HCT116 (cell line): ENCODE measurements at regions not wholly inside any gene's neighbourhood (a gene's known extent, or its start where the extent isn't known, plus 50 kb on each side); places are given as distances from the start of the nearest gene placed in this dataset.

ENCODE experiments used
- ATAC-seq: fragments of 200-7000 bp; cut with Tn5 transposase; 2 replicates; pipeline ENCODE4 v1.9.1; 2020; ENCODE audit warnings: mild to moderate bottlenecking, moderate library complexity
- BruUV-seq: library from RNA; stranded (reverse); fragments of 400-500 nt; replicated peaks from 2 replicates; lab custom pipeline; 2021; lab: Mats Ljungman, UMichigan
- CTCF ChIA-PET: fragments of 300-600 bp; sonication (Branson Sonifier 250); formaldehyde crosslinking; loops from one replicate; lab custom pipeline; 2021; ENCODE audit warnings: antibody characterized with exemption; lab: Charles Lee
- POLR2A ChIA-PET: fragments of 300-600, 350-600 bp; sonication (Branson Sonifier 250); formaldehyde crosslinking; loops from one replicate; lab custom pipeline; 2021; ENCODE audit warnings: antibody characterized with exemption; lab: Charles Lee
- RAD21 ChIA-PET, 2 experiments: fragments of 300-600 bp; sonication (Branson Sonifier 250); formaldehyde crosslinking; loops; one replicate each; lab custom pipeline; 2023; ENCODE audit warnings: low total read pairs in 2 of 2; ENCODE audit not compliant: uncharacterized antibody in 2 of 2, unreplicated experiment in 2 of 2, low non-redundant PET in 1 of 2; lab: Charles Lee
- DNase-seq: peaks from one replicate; pipeline ENCODE4 v3.0.0-alpha.2; 2010; ENCODE audit warnings: low read depth, low spot score
- H2AFZ ChIP-seq: fragments of 200-600 bp; shearing (Covaris generic), sonication (generic); 2 replicates; pipeline ENCODE4 v1.6.1; 2017; ENCODE audit warnings: low read depth, mixed run types, mixed read lengths, antibody characterized with exemption, low read length; ENCODE audit not compliant: poor library complexity, severe bottlenecking
- H3K27ac ChIP-seq: 2 replicates; pipeline ENCODE4 v1.5.1; 2012; ENCODE audit warnings: low read depth, low read length
- H3K27me3 ChIP-seq: fragments of 200-600 bp; sonication (generic); 2 replicates; pipeline ENCODE4 v1.6.1; 2016; ENCODE audit warnings: mixed run types, low read length, mixed read lengths; ENCODE audit not compliant: insufficient read depth
- H3K36me3 ChIP-seq, 2 experiments: fragments of 200-500 bp in 1 of 2; fragments of 200-600 bp in 1 of 2; sonication (Bioruptor generic) in 1 of 2; sonication (generic) in 1 of 2; 2 replicates each; pipeline versions ENCODE4 v1.5.1 to v1.6.1; 2014 to 2016; ENCODE audit warnings: low read length in 2 of 2, inconsistent platforms in 1 of 2, mixed read lengths in 1 of 2, mixed run types in 1 of 2; ENCODE audit not compliant: insufficient read depth in 2 of 2, control insufficient read depth in 1 of 2
- H3K4me1 ChIP-seq, 2 experiments: fragments of 200-600 bp in 1 of 2; sonication (generic) in 1 of 2; 2 replicates each; pipeline versions ENCODE4 v1.5.1 to v1.6.1; 2012 to 2017; ENCODE audit warnings: low read length in 2 of 2, inconsistent platforms in 1 of 2, mild to moderate bottlenecking in 1 of 2, mixed read lengths in 1 of 2, mixed run types in 1 of 2, moderate library complexity in 1 of 2; ENCODE audit not compliant: insufficient read depth in 2 of 2, control insufficient read depth in 1 of 2
- H3K4me2 ChIP-seq: fragments of 200-600 bp; sonication (generic); 2 replicates; pipeline ENCODE4 v1.6.1; 2017; ENCODE audit warnings: mixed run types, low read length, mixed read lengths
- H3K4me3 ChIP-seq, 2 experiments: fragments of 200-600 bp in 1 of 2; sonication (generic) in 1 of 2; replicated peaks in 1 of 2; 2 replicates each; pipeline ENCODE4 v1.5.1; 2011 to 2016; ENCODE audit warnings: low read length in 2 of 2, control low read depth in 1 of 2, low read depth in 1 of 2, mild to moderate bottlenecking in 1 of 2, mixed read lengths in 1 of 2, mixed run types in 1 of 2
- H3K79me2 ChIP-seq: fragments of 200-600 bp; sonication (generic); 2 replicates; pipeline ENCODE4 v1.6.1; 2017; ENCODE audit warnings: mild to moderate bottlenecking, mixed run types, low read length, moderate library complexity, mixed read lengths; ENCODE audit not compliant: insufficient read depth
- H3K9ac ChIP-seq: fragments of 200-600 bp; sonication (generic); 2 replicates; pipeline ENCODE4 v1.6.1; 2016; ENCODE audit warnings: low read length, mixed read lengths
- H3K9me2 ChIP-seq: fragments of 200-600 bp; sonication (generic), shearing (Covaris generic); 2 replicates; pipeline ENCODE4 v1.6.1; 2017; ENCODE audit warnings: mixed run types, mild to moderate bottlenecking, moderate library complexity; ENCODE audit not compliant: insufficient read depth
- H3K9me3 ChIP-seq, 2 experiments: fragments of 200-500 bp in 1 of 2; fragments of 200-600 bp in 1 of 2; sonication (Bioruptor generic) in 1 of 2; sonication (generic) in 1 of 2; 2 replicates each; pipeline ENCODE4 v1.6.1; 2014 to 2017; ENCODE audit warnings: low read length in 2 of 2, mixed read lengths in 2 of 2, inconsistent platforms in 1 of 2, low read depth in 1 of 2, mild to moderate bottlenecking in 1 of 2, mixed run types in 1 of 2, moderate library complexity in 1 of 2; ENCODE audit not compliant: control insufficient read depth in 1 of 2, insufficient read depth in 1 of 2
- H4K20me1 ChIP-seq: fragments of 200-600 bp; sonication (generic), shearing (Covaris generic); 2 replicates; pipeline ENCODE4 v1.6.1; 2017; ENCODE audit warnings: mixed run types, mild to moderate bottlenecking, moderate library complexity; ENCODE audit not compliant: insufficient read depth
- CBX3 ChIP-seq: IDR thresholded peaks from 2 replicates; pipeline ENCODE4 v1.6.1; 2012; ENCODE audit warnings: low read depth
- CEBPB ChIP-seq: IDR thresholded peaks from 2 replicates; pipeline ENCODE4 v1.6.1; 2012; ENCODE audit warnings: low read depth
- CTCF ChIP-seq, 3 experiments: fragments of 200-600 bp in 1 of 3; sonication (generic) in 1 of 3; IDR thresholded peaks in 2 of 3; conservative IDR thresholded peaks in 1 of 3; 2 replicates each; pipeline ENCODE4 v1.5.1; 2012 to 2017; ENCODE audit warnings: low read depth in 2 of 3, low read length in 2 of 3, antibody characterized with exemption in 1 of 3, borderline replicate concordance in 1 of 3, control low read depth in 1 of 3, mild to moderate bottlenecking in 1 of 3, mixed read lengths in 1 of 3, mixed run types in 1 of 3, moderate library complexity in 1 of 3; ENCODE audit not compliant: insufficient read depth in 1 of 3
- EGR1 ChIP-seq: IDR thresholded peaks from 2 replicates; pipeline ENCODE4 v1.6.1; 2012; ENCODE audit warnings: low read depth
- ELF1 ChIP-seq: IDR thresholded peaks from 2 replicates; pipeline ENCODE4 v1.6.1; 2012; ENCODE audit warnings: low read depth, borderline replicate concordance
- JUND ChIP-seq: IDR thresholded peaks from 2 replicates; pipeline ENCODE4 v1.6.1; 2012
- POLR2AphosphoS5 ChIP-seq: IDR thresholded peaks from 2 replicates; pipeline ENCODE4 v1.6.1; 2011; ENCODE audit warnings: mild to moderate bottlenecking, low read depth, low read length, moderate library complexity
- REST ChIP-seq: IDR thresholded peaks from 2 replicates; pipeline ENCODE4 v1.6.1; 2012; ENCODE audit warnings: low read depth
- SIN3A ChIP-seq: IDR thresholded peaks from 2 replicates; pipeline ENCODE4 v1.6.1; 2012; ENCODE audit warnings: low read depth
- SRF ChIP-seq: IDR thresholded peaks from 2 replicates; pipeline ENCODE4 v1.6.1; 2012; ENCODE audit warnings: low read depth
- YY1 ChIP-seq: IDR thresholded peaks from 2 replicates; pipeline ENCODE4 v1.6.1; 2011; ENCODE audit warnings: low read length, low read depth, moderate library complexity, mild to moderate bottlenecking; ENCODE audit not compliant: insufficient replicate concordance; ENCODE audit errors: extremely low read depth
- ZBTB33 ChIP-seq: IDR thresholded peaks from 2 replicates; pipeline ENCODE4 v1.6.1; 2011; ENCODE audit warnings: mild to moderate bottlenecking, low read length, moderate library complexity; ENCODE audit not compliant: insufficient replicate concordance; ENCODE audit errors: extremely low read depth
- ZFX ChIP-seq: fragments of 450-650 bp; IDR thresholded peaks from 2 replicates; pipeline ENCODE4 v1.6.1; 2017
- ZNF274 ChIP-seq: fragments of 200-500 bp; sonication (Bioruptor generic); IDR thresholded peaks from 2 replicates; pipeline ENCODE4 v1.6.1; 2014; ENCODE audit warnings: mild to moderate bottlenecking, low read depth, low read length, inconsistent platforms
- intact Hi-C: fragments of 100-400 bp; cut with micrococcal nuclease; formaldehyde crosslinking; loops from 2 replicates; pipeline ENCODE4 v1.10.0; 2022
- TF ChIP-seq, protein P1 (sequence below): IDR thresholded peaks from 2 replicates; pipeline ENCODE4 v1.6.1; 2012

GRCh38 chr19:31911577-31911976 is 433.8 kb upstream of the ZNF507 start:
- ChIA-PET RAD21 (no interaction called here), CTCF (no interaction called here), POLR2A (no interaction called here)
- Histone ChIP-seq H3K27ac (no peak overlapping the region), H3K9ac (no peak overlapping the region), H3K4me1 (no peaks in the 10 kb centered on the region), H3K4me3 (no peak overlapping the region), H4K20me1 (no peaks in the 10 kb centered on the region), H3K9me3 (peaks cover 0 to 18% of the 10 kb centered on the region in 2 experiments; a peak in 2 of 4 replicates), H3K36me3 (no peaks in the 10 kb centered on the region), H3K4me2 (no peak overlapping the region), H2AFZ (no peak overlapping the region), H3K79me2 (no peaks in the 10 kb centered on the region), H3K27me3 (no peaks in the 10 kb centered on the region), H3K9me2 (no peaks in the 10 kb centered on the region)
- no peak for ATAC-seq
- DNase-seq = no peak
- TF ChIP-seq SIN3A (no peak), ZFX (no peak), EGR1 (no peak), YY1 (no peak), CEBPB (no peak), SRF (no peak), CTCF (IDR thresholded peaks at IDR 0.05 in 2 of 3, conservative IDR thresholded peaks at IDR 0.05 in 1 of 3; ENCODE audit: borderline replicate concordance in 1 of 3, insufficient read depth in 1 of 3, low read depth in 2 of 3, low read length in 2 of 3) (no peak), ZBTB33 (no peak), CBX3 (no peak), ELF1 (no peak), JUND (no peak), POLR2AphosphoS5 (no peak), ZNF274 (no peak), REST (no peak)
- TF ChIP-seq, protein P1, sequence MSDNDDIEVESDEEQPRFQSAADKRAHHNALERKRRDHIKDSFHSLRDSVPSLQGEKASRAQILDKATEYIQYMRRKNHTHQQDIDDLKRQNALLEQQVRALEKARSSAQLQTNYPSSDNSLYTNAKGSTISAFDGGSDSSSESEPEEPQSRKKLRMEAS = no peak
- intact Hi-C loops = no loop called here
- BruUV-seq = no TSS peak
